NCI-H2029 (cell line): ENCODE measurements at regions not wholly inside any gene's neighbourhood (a gene's known extent, or its start where the extent isn't known, plus 50 kb on each side); places are given as distances from the start of the nearest gene placed in this dataset.

Experiments
- DNase-seq: peaks from one replicate; lab custom pipeline; 2025; lab: John Stamatoyannopoulos, UW

GRCh38 chr1:58971629-58972140 is 187.8 kb upstream of the JUN start:
- no peak for DNase-seq

GRCh38 chr1:58975888-58976287 is 192.0 kb upstream of the JUN start:
- no peak for DNase-seq

- no peak for DNase-seq
Measured at GRCh38 chr1:58976294-58976693, 192.4 kb upstream of the JUN start.

GRCh38 chr1:58977598-58977997 is 193.8 kb upstream of the JUN start:
- DNase-seq, result no peak

- no peak for DNase-seq
Measured at GRCh38 chr1:58978096-58978495, 194.2 kb upstream of the JUN start.

GRCh38 chr1:58979086-58979485 is 195.2 kb upstream of the JUN start:
- DNase-seq, result no peak

- no peak for DNase-seq
Measured at GRCh38 chr1:58979677-58980076, 195.8 kb upstream of the JUN start.

GRCh38 chr1:58981392-58981791 is 197.5 kb upstream of the JUN start:
- DNase-seq, result no peak

- no peak for DNase-seq
Measured at GRCh38 chr1:58982259-58982998, 198.6 kb upstream of the JUN start.

GRCh38 chr1:58983162-58983561 is 199.3 kb upstream of the JUN start:
- no peak for DNase-seq

GRCh38 chr1:58983633-58984245 is 199.9 kb upstream of the JUN start:
- DNase-seq, result no peak

- no peak for DNase-seq
Measured at GRCh38 chr1:58986996-58987767, 203.3 kb upstream of the JUN start.

GRCh38 chr1:58988752-58989151 is 204.9 kb upstream of the JUN start:
- DNase-seq, result no peak

GRCh38 chr1:58989845-58990244 is 206.0 kb upstream of the JUN start:
- DNase-seq, result no peak

GRCh38 chr1:58991305-58991704 is 207.5 kb upstream of the JUN start:
- DNase-seq, result no peak

- DNase-seq, result no peak
Measured at GRCh38 chr1:58992643-58993042, 208.8 kb upstream of the JUN start.

- no peak for DNase-seq
Measured at GRCh38 chr1:58993403-58993802, 209.6 kb upstream of the JUN start.

GRCh38 chr1:58994664-58995063 is 210.8 kb upstream of the JUN start:
- DNase-seq, result no peak

- no peak for DNase-seq
Measured at GRCh38 chr1:58996341-58997059, 212.7 kb upstream of the JUN start.

- no peak for DNase-seq
Measured at GRCh38 chr1:58997060-58997411, 213.2 kb upstream of the JUN start.

GRCh38 chr1:58997637-58998036 is 213.8 kb upstream of the JUN start:
- no peak for DNase-seq

GRCh38 chr1:58999676-59000075 is 215.8 kb upstream of the JUN start:
- DNase-seq, result no peak
